Fibroblast of skin of right biceps (primary cell): ENCODE measurements at regions not wholly inside any gene's neighbourhood (a gene's known extent, or its start where the extent isn't known, plus 50 kb on each side); places are given as distances from the start of the nearest gene placed in this dataset.
A peak's percentile ranks its signal among the peaks of the same experiment; 100 is the strongest.

Experiments used
- DNase-seq: peaks from one replicate; pipeline ENCODE4 v3.0.0-alpha.2; 2013

- DNase-seq, result no peak
Measured at GRCh38 chr17:31702041-31702440, 157.0 kb downstream of the COPRS start.

- no peak for DNase-seq
Measured at GRCh38 chr17:31700973-31701372, 158.1 kb downstream of the COPRS start.

GRCh38 chr17:31699886-31700285 is 159.2 kb downstream of the COPRS start:
- DNase-seq, result no peak

- no peak for DNase-seq
Measured at GRCh38 chr17:31699281-31699680, 159.8 kb downstream of the COPRS start.

DNA sequence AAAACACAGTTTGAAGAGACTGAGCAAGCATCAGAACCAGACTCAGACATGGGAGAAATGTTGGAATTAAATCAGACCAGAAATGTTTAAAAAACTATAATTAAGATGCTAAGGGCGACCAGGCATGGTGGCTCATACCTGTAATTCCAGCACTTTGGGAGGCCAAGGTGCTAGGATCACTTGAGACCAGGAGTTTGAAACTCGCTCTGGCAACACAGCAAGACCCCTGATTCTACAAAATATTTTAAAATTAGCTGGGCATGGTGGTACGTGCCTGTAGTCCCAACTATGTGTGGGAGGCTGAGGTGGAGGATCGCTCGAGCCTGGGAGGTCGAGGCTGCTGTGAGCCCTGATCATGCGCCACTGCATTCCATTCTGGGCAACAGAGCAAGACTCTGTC is 160.3 kb downstream of the COPRS start:
- no peak for DNase-seq

DNA sequence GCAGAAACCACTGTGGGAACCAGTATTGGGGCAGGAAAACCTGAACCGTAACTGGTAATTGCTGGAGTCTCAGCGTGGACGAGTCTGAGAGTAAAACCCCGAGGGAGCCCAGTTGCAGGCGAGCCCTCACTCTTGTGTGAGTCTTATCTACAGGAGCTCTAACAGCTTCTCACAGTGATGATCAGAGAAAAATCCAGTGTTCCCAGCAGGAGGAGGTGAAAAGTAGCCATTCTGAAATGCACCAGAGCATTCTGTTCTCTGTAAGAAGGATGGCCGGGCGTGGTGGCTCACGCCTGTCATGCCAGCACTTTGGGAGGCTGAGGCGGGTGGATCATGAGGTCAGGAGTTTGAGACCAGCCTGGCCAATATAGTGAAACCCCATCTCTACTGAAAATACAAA is 161.2 kb downstream of the COPRS start:
- DNase-seq, result no peak

GRCh38 chr17:31696703-31697325 is 162.2 kb downstream of the COPRS start:
- DNase-seq, result no peak

DNA sequence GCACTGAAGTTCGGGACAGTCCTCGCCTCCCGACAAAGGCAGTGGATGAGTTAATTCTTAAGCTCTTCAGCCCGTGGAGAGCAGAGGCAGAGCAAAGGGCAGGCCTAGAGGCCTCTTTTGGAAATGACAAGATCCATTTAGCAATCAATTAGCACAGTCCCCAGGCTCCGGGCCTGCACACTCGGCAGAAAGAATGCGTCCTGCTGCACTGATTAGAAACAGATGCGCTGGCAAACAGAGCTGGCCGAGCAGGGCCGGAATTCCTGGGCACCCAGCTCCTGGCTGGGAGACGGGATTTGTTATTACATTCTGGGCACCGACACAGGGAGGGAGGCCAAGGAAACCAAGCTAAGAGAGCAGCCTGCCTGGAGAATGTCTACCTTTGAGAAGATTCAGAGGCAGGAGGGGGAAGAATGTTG is 162.9 kb downstream of the COPRS start:
- peak; percentile 96 for DNase-seq

- peak; percentile 58 for DNase-seq
Measured at GRCh38 chr17:31695456-31696090, 163.5 kb downstream of the COPRS start.

DNA sequence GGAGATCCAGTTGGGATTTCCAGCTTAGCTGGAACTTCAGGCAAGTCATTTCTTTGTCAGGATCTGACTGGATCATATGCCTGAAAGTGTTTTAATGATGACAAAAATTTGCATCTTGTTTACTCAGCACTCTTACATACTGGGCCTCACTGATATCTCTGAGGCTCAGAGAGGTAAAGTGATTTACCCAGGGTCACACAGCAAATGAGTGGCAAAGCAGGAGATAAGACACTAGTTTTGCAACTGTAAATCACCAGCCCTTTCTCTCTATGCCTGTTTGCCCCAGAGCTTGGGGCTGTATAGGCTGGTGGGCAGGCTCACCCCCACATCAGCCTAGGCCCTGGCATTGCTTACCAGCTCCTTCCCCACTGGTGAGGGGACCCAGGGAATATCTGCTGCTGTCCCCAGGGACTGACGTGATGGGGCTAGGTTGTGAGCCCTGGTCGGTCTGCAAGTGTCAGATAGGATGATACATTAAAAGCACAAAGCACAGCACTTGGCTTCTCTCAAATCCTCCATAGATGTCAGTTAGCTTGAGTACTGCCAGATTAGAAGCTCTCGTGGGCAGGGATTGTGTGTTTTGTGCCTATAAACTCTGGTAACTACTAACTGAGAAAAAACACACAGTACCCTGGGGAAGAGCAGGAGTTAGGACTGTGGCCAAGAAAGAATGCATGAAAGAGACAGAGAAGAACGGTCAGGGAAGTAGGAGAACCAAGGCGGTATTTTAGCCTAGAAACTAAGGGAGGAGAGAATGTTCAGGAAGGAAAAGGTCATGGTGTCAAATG is 165.4 kb downstream of the COPRS start:
- DNase-seq, result no peak

DNA sequence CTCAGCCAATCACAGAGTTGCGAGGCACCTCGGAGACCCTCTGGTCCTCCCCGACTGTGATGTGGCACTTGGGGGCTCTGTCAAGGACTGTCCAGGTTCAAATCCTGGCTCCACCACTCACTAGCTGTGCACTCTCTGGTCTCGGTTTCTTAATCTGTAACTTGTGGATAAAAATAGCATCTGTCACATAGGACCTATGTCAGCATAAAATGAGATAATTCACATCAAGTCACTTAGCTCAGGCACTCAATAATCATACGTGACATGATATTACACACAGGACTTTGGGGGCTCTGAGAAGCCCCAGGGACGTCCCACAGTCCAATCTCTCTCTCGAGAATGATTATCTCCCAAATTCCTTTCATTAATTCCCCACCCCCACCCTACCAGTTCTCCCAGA is 166.4 kb downstream of the COPRS start:
- no peak for DNase-seq

DNA sequence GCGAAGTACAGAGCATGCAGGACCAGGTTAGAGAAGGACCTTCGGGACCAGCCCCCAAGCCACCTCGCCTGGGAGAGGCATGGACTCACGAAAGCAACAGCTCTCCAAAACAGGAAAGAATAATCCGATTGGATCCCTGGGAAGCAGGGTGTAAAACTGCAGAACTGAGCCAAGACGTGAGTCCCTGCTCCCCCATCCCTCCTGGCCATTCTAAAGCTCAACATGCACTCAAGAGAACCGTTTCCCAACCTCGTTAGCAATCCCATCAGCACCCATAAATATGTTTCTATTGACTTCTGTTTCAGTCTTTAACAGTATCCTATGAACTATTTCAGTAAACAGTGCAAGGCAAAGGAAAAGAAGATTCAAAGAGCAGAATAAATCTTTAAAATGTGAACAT is 167.0 kb downstream of the COPRS start:
- no peak for DNase-seq

- no peak for DNase-seq
Measured at GRCh38 chr17:31691251-31691905, 167.7 kb downstream of the COPRS start.

DNA sequence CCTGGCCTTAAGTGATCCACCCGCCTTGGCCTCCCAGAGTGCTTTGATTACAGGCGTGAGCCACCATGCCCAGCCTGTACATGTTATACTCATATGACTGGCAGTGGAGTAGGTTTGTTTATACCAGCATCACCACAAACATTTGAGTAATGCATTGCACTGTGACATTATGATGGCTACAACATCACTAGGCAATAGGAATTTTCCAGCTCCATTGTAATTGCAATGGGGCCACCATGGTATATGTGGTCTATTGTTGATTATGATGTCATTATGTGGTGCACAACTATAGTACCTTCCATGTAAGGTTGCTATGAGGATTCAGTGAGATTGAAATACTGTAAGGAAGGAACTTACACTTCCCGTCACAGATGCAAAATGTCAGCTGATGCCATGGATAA is 168.9 kb downstream of the COPRS start:
- peak; percentile 51 for DNase-seq

DNA sequence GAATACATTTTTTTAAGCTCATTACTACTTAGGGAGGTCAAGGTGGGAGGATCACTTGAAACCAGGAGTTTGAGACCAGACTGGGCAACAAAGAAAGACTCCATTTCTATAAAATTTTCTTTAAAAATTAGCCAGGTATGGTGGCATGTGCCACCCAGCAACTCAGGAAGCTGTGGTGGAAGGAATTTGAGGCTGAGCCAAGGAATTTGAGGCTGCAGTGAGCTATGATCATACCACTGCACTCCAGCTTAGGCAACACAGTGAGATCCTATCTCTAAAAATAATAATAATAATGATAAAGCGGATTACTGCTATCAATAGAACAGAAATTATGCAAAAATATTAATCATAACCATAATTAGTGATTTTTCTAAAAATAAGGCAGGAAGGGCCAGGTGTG is 170.3 kb downstream of the COPRS start:
- DNase-seq, result peak; percentile 40

- no peak for DNase-seq
Measured at GRCh38 chr17:31687505-31688126, 171.4 kb downstream of the COPRS start.

DNA sequence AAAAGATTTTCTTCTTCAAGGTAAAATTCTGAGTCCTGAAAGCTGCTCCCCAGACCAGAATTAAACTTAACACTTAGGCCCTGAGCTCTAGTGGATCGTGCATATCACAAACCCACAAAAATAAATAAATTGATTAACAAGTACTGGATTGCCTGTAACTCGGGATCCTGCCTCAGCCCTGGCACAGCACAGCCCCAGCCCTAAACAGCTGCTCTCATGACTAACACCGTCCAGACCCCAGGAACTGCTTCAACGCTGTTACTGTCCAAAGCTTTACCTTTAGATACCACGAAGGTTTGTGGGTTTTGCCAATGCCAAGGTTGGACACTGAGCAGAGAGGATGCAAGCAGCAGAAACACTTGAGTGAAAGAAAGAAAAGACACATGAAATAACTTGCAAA is 172.5 kb downstream of the COPRS start:
- DNase-seq, result no peak

- no peak for DNase-seq
Measured at GRCh38 chr17:31684901-31685300, 174.1 kb downstream of the COPRS start.

DNA sequence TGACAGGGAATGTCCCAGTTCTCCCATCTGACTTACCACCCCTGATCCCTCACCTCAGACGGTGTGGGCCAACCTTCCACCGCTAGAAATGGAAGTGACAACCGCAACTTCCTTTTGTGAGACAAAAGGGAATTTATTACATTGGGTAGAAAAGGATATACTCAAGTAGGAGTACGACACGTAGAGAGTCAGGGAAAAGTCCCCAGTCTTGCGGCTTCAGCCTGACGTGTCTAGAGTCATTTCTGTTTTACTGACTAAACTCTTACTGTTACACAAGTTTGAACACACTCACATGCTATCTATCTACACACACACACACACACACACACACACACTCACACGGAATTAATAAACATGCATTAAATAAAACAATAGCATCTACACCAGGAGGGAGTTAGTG is 178.9 kb downstream of the COPRS start:
- DNase-seq, result no peak

- DNase-seq, result no peak
Measured at GRCh38 chr17:31679667-31680066, 179.4 kb downstream of the COPRS start.

DNA sequence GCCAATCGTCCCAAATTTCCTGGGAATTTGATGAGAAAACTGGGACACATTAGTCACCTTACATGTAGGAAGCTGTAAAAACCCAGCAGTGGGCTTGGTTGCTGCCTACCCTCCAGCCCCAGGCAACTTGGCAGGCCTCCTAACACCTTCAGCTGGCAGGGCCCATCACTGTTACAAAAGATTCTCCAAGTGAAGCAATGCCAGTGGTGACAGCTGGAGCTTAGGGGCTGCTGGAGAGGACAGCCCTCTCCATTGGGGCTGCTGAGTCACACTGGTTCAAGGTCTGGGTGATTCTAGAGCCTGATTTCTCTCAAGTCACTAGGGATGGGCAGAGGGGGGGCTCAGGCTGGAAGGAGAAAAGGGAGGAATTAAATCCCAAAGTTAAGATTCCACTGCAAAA is 180.6 kb downstream of the COPRS start:
- peak; percentile 59 for DNase-seq

- DNase-seq, result no peak
Measured at GRCh38 chr17:31677681-31678080, 181.4 kb downstream of the COPRS start.

- no peak for DNase-seq
Measured at GRCh38 chr17:31677036-31677435, 182.0 kb downstream of the COPRS start.
